GM12892 (cell line): ENCODE measurements at regions not wholly inside any gene's neighbourhood (a gene's known extent, or its start where the extent isn't known, plus 50 kb on each side); places are given as distances from the start of the nearest gene placed in this dataset.

ENCODE experiments used
- POLR2A ChIP-seq: IDR thresholded peaks from 2 replicates; pipeline ENCODE4 v1.6.1; 2011; ENCODE audit warnings: low read depth, low read length, control low read depth
- TAF1 ChIP-seq: IDR thresholded peaks from 2 replicates; pipeline ENCODE4 v1.6.1; 2011; ENCODE audit warnings: low read depth, mild to moderate bottlenecking, control low read depth, low read length, borderline replicate concordance

- TF ChIP-seq TAF1 = no peak
- no peak for TF ChIP-seq POLR2A
These were observed 211.5 kb upstream of the SMIM31 start for GRCh38 chr4:164542431-164542830.
